OCI-LY1 (cell line): ENCODE measurements at regions not wholly inside any gene's neighbourhood (a gene's known extent, or its start where the extent isn't known, plus 50 kb on each side); places are given as distances from the start of the nearest gene placed in this dataset.

Source experiments
- H2AFZ ChIP-seq: fragments of 200-600 bp; sonication (generic), shearing (Covaris generic); 2 replicates; pipeline ENCODE4 v1.6.0; 2014; ENCODE audit warnings: antibody characterized with exemption, mild to moderate bottlenecking, low read length
- H3F3A ChIP-seq: fragments of 200-600 bp; sonication (generic), shearing (Covaris generic); 2 replicates; pipeline ENCODE4 v1.6.0; 2014; ENCODE audit warnings: mild to moderate bottlenecking, antibody characterized with exemption, low read length, moderate library complexity; ENCODE audit not compliant: insufficient read depth
- H3K27ac ChIP-seq: fragments of 200-600 bp; sonication (generic); 2 replicates; pipeline ENCODE4 v1.5.1; 2014; ENCODE audit warnings: low read length, mixed run types, mild to moderate bottlenecking, low read depth; ENCODE audit not compliant: poor library complexity, severe bottlenecking
- H3K27me3 ChIP-seq: fragments of 200-600 bp; sonication (generic); 2 replicates; pipeline ENCODE4 v1.6.0; 2014; ENCODE audit warnings: antibody characterized with exemption, mild to moderate bottlenecking, low read length, moderate library complexity; ENCODE audit not compliant: insufficient read depth
- H3K36me3 ChIP-seq: fragments of 200-600 bp; sonication (generic); 2 replicates; pipeline ENCODE4 v1.6.1; 2014; ENCODE audit warnings: mild to moderate bottlenecking, antibody characterized with exemption, low read length, moderate library complexity, mixed read lengths; ENCODE audit not compliant: insufficient read depth
- H3K4me1 ChIP-seq: fragments of 200-600 bp; sonication (generic); 2 replicates; pipeline ENCODE4 v1.5.1; 2014; ENCODE audit warnings: mild to moderate bottlenecking, low read length, moderate library complexity; ENCODE audit not compliant: insufficient read depth, severe bottlenecking
- H3K4me2 ChIP-seq: fragments of 200-600 bp; sonication (generic), shearing (Covaris generic); 2 replicates; pipeline ENCODE4 v1.6.1; 2014; ENCODE audit warnings: low read length
- H3K4me3 ChIP-seq: fragments of 200-600 bp; sonication (generic); 2 replicates; pipeline ENCODE4 v1.5.1; 2014; ENCODE audit warnings: low read length, low read depth, mild to moderate bottlenecking, mixed read lengths; ENCODE audit not compliant: poor library complexity, severe bottlenecking
- H3K79me2 ChIP-seq: fragments of 200-600 bp; shearing (Covaris generic); 2 replicates; pipeline ENCODE4 v1.6.1; 2016; ENCODE audit warnings: mixed run types, low read length, mixed read lengths; ENCODE audit not compliant: insufficient read depth
- H3K9ac ChIP-seq: fragments of 200-600 bp; sonication (generic), shearing (Covaris generic); 2 replicates; pipeline ENCODE4 v1.6.1; 2014; ENCODE audit warnings: mild to moderate bottlenecking, low read length, mixed read lengths
- H3K9me2 ChIP-seq: fragments of 200-600 bp; sonication (generic), shearing (Covaris generic); 2 replicates; pipeline ENCODE4 v1.6.1; 2014; ENCODE audit warnings: low read depth, mild to moderate bottlenecking, low read length, mixed read lengths
- H3K9me3 ChIP-seq: fragments of 200-600 bp; shearing (Covaris generic); 2 replicates; pipeline ENCODE4 v1.6.1; 2014; ENCODE audit warnings: low read length, mixed read lengths
- H4K20me1 ChIP-seq: fragments of 200-600 bp; sonication (generic), shearing (Covaris generic); 2 replicates; pipeline ENCODE4 v1.6.0; 2016; ENCODE audit warnings: mild to moderate bottlenecking, low read length; ENCODE audit not compliant: insufficient read depth
- CTCF ChIP-seq: fragments of 200-600 bp; sonication (generic), shearing (Covaris generic); IDR thresholded peaks from 2 replicates; pipeline ENCODE4 v1.5.1; 2017; ENCODE audit warnings: mild to moderate bottlenecking, antibody characterized with exemption, low read length, moderate library complexity, mixed read lengths
- EZH2 ChIP-seq: fragments of 200-600 bp; sonication (generic), shearing (Covaris generic); IDR thresholded peaks from 2 replicates; pipeline ENCODE4 v1.8.0; 2017; ENCODE audit warnings: borderline replicate concordance, mixed run types, mild to moderate bottlenecking, antibody characterized with exemption, low read length, moderate library complexity, mixed read lengths

DNA sequence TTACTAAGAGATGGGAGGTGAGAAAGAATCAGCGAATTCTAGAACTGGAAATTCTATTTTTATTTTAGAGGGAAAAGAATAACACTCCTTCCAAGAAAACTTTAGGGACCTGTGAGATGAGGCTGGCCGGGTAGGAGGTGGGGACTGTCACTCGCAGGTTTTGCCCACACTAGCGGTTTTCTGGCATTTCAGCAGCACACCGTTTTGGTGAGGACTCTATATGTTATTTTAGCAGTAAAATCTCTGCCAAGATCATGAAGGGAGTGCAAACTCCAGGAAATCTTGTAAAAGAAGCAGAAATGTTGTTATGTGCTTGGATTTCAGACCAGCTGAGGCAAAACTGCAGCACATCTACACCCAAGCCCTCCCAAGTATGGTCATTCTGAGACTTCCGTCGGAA is 470.6 kb downstream of the PSAT1 start:
- H3K79me2 ChIP-seq: no peaks in the 10 kb centered on the region
- no peak overlapping the region for H3K27ac ChIP-seq
- no peak overlapping the region for H3K4me3 ChIP-seq
- H3K9me3 ChIP-seq: no peaks in the 10 kb centered on the region
- no peak overlapping the region for H3K9ac ChIP-seq
- H3F3A ChIP-seq: no peaks in the 10 kb centered on the region
- H3K4me1 ChIP-seq: no peaks in the 10 kb centered on the region
- no peaks in the 10 kb centered on the region for H3K27me3 ChIP-seq
- H3K9me2 ChIP-seq: no peaks in the 10 kb centered on the region
- H4K20me1 ChIP-seq: no peaks in the 10 kb centered on the region
- H2AFZ ChIP-seq: no peak overlapping the region
- no peak overlapping the region for H3K4me2 ChIP-seq
- TF ChIP-seq CTCF: no peak
- no peak for TF ChIP-seq EZH2
- no peaks in the 10 kb centered on the region for H3K36me3 ChIP-seq

- Histone ChIP-seq H3K9me2 (no peaks in the 10 kb centered on the region), H3K9ac (no peak overlapping the region), H3K36me3 (no peaks in the 10 kb centered on the region), H3K27me3 (no peaks in the 10 kb centered on the region), H3K4me1 (no peaks in the 10 kb centered on the region), H3F3A (no peaks in the 10 kb centered on the region), H3K79me2 (no peaks in the 10 kb centered on the region), H4K20me1 (no peaks in the 10 kb centered on the region), H3K4me2 (no peak overlapping the region), H2AFZ (no peak overlapping the region), H3K4me3 (no peak overlapping the region), H3K9me3 (no peaks in the 10 kb centered on the region), H3K27ac (no peak overlapping the region)
- TF ChIP-seq CTCF: no peak
- no peak for TF ChIP-seq EZH2
These were observed 472.8 kb downstream of the PSAT1 start for GRCh38 chr9:78769690-78770089.

- H3K27ac ChIP-seq: no peak overlapping the region
These were observed 478.3 kb downstream of the PSAT1 start for GRCh38 chr9:78775211-78775610.

More at GRCh38 chr9:78775211-78775610, 478.3 kb downstream of the PSAT1 start:
- no peaks in the 10 kb centered on the region for H3F3A ChIP-seq
- no peak overlapping the region for H3K9ac ChIP-seq
- no peaks in the 10 kb centered on the region for H3K79me2 ChIP-seq
- H3K4me3 ChIP-seq: no peak overlapping the region
- no peak overlapping the region for H2AFZ ChIP-seq
- H3K4me2 ChIP-seq: no peak overlapping the region
- no peaks in the 10 kb centered on the region for H3K4me1 ChIP-seq
- H3K9me2 ChIP-seq: no peaks in the 10 kb centered on the region
- no peaks in the 10 kb centered on the region for H4K20me1 ChIP-seq
- H3K36me3 ChIP-seq: no peaks in the 10 kb centered on the region
- no peak for TF ChIP-seq CTCF
- no peak for TF ChIP-seq EZH2
- H3K9me3 ChIP-seq: no peaks in the 10 kb centered on the region
- H3K27me3 ChIP-seq: no peaks in the 10 kb centered on the region
